ENCODE measurements at regions not wholly inside any gene's neighbourhood (a gene's known extent, or its start where the extent isn't known, plus 50 kb on each side); places are given as distances from the start of the nearest gene placed in this dataset.

DNA sequence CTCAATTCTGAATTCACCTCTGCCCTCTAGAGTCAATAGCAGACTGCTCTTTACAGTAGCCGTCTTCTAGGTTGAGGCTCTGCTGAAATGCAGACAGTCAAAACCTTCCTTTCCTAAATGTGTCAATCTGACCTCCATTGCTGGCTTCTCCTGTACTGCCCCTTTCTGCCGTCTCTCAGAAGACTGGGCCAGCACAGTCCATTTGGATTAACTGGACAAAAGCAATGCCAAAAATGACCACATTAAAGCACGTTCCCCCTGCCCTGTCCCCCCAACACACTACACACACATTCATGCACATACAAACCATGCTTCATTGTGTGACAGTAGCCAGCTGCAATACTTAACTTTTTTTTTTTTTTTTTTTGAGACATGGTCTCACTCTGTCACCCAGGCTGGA lies 130.2 kb upstream of the LIFR start:
- no peak overlapping the region for H3K4me3 ChIP-seq (ENCODE audit: extremely low read depth in 1 of 4, insufficient read depth in 2 of 4, low read depth in 3 of 4, low read length in 4 of 4)
- no peaks in the 10 kb centered on the region for H3K4me1 ChIP-seq (replicated peaks in 1 of 4; ENCODE audit: control insufficient read depth in 3 of 4, insufficient read depth in 4 of 4, low read length in 3 of 4)
- H2BK20ac ChIP-seq (ENCODE audit: low read length): no peak overlapping the region
- no peak overlapping the region for H2AFZ ChIP-seq (ENCODE audit: low read length)
- no peak overlapping the region for H2AK5ac ChIP-seq (ENCODE audit: low read depth, low read length)
- H2BK15ac ChIP-seq (ENCODE audit: low read length): no peak overlapping the region
- H4K91ac ChIP-seq (replicated peaks; ENCODE audit: insufficient read length, low read length): no peak overlapping the region
- no peak overlapping the region for H3K4me2 ChIP-seq (ENCODE audit: insufficient read depth in 1 of 2, low read depth in 2 of 2, low read length in 2 of 2)
- no peak overlapping the region for H3K14ac ChIP-seq (ENCODE audit: insufficient read length)
- H3K79me1 ChIP-seq (ENCODE audit: low read depth, low read length): no peaks in the 10 kb centered on the region
- H3K27ac ChIP-seq (ENCODE audit: low read depth, low read length): no peak overlapping the region
- H2BK5ac ChIP-seq (ENCODE audit: low read depth, low read length): no peak overlapping the region
- H3K56ac ChIP-seq (replicated peaks; ENCODE audit: insufficient read length, low read depth, low read length): no peak overlapping the region
- ChIA-PET POLR2A (ENCODE audit: partially characterized antibody) (no interaction called here), CTCF (ENCODE audit: partially characterized antibody) (interaction anchor here (1.0 to 1.5 kb wide), 3 partner anchors 16 to 124 kb away, joined by 3 to 5 read pairs (median 4); no protein-coding TSS in a partner anchor)
- no peak overlapping the region for H2BK120ac ChIP-seq (replicated peaks; ENCODE audit: low read depth, low read length)
- H3K4ac ChIP-seq (replicated peaks; ENCODE audit: insufficient read length, low read depth, low read length): no peak overlapping the region
- no peaks in the 10 kb centered on the region for H3K9me3 ChIP-seq (ENCODE audit: insufficient read depth in 2 of 2, low read depth in 1 of 2, low read length in 1 of 2)
- no peak overlapping the region for H2BK12ac ChIP-seq (ENCODE audit: low read depth, low read length)
- H3K27me3 ChIP-seq (replicated peaks in 1 of 4; ENCODE audit: control insufficient read depth in 3 of 4, extremely low read depth in 1 of 4, insufficient read depth in 3 of 4, low read length in 3 of 4): no peaks in the 10 kb centered on the region
- H3K23ac ChIP-seq (ENCODE audit: insufficient read length): no peak overlapping the region
- DNase-seq (ENCODE audit: low read depth in 1 of 2, low spot score in 2 of 2) (no peak), FAIRE-seq (no peak)
- H4K8ac ChIP-seq (ENCODE audit: extremely low read depth, insufficient read depth, low read length): no peak overlapping the region
- no peaks in the 10 kb centered on the region for H3K36me3 ChIP-seq (ENCODE audit: control insufficient read depth in 2 of 4, insufficient read depth in 4 of 4, low read length in 3 of 4)
- no peak for TF ChIP-seq SIN3A (conservative IDR thresholded peaks at IDR 0.05 in 1 of 2, IDR thresholded peaks at IDR 0.05 in 1 of 2; ENCODE audit: low read depth in 1 of 2, low read length in 2 of 2)
- H3K9ac ChIP-seq (replicated peaks in 1 of 4; ENCODE audit: extremely low read depth in 1 of 4, low read depth in 3 of 4, low read length in 3 of 4): no peak overlapping the region
- H3K18ac ChIP-seq (ENCODE audit: extremely low read depth, low read length): no peak overlapping the region
- H3K79me2 ChIP-seq (ENCODE audit: control insufficient read depth in 1 of 2, insufficient read depth in 2 of 2, low read length in 2 of 2): no peaks in the 10 kb centered on the region
- 95% methylated on average over 3 of the region's 3 CpGs; no CpG with 5 or more reads in 1 of the 2 experiments for WGBS, 2 experiments (ENCODE audit: extremely low coverage in 1 of 2, insufficient coverage in 1 of 2, insufficient read length in 1 of 2, insufficient replicate concordance in 2 of 2, low coverage in 1 of 2, low lambda C conversion rate in 2 of 2, missing lambda C conversion rate in 1 of 2)
- H4K5ac ChIP-seq (ENCODE audit: insufficient read length, low read depth, low read length): no peak overlapping the region
- no peaks in the 10 kb centered on the region for H4K20me1 ChIP-seq (replicated peaks in 1 of 2; ENCODE audit: control insufficient read depth in 1 of 2, insufficient read depth in 2 of 2, low read length in 2 of 2)
- H3K23me2 ChIP-seq (ENCODE audit: low read depth, low read length): no peaks in the 10 kb centered on the region

Measured in H1 (cell line).